VCaP (cell line): ENCODE measurements at regions not wholly inside any gene's neighbourhood (a gene's known extent, or its start where the extent isn't known, plus 50 kb on each side); places are given as distances from the start of the nearest gene placed in this dataset.

ENCODE experiments used
- H3K27ac ChIP-seq: fragments of 450-650 bp; 2 replicates; pipeline ENCODE4 v1.5.1; 2017
- CTCF ChIP-seq: fragments of 450-650 bp; conservative IDR thresholded peaks from 2 replicates; pipeline ENCODE4 v1.5.1; 2017; ENCODE audit warnings: mild to moderate bottlenecking, moderate library complexity

GRCh38 chr5:175275097-175275496 is 168.9 kb downstream of the DRD1 start:
- TF ChIP-seq CTCF, result no peak
- no peak overlapping the region for H3K27ac ChIP-seq

- no peak overlapping the region for H3K27ac ChIP-seq
- TF ChIP-seq CTCF, result no peak
Observed at GRCh38 chr5:175274171-175274570, 169.8 kb downstream of the DRD1 start.

- no peak overlapping the region for H3K27ac ChIP-seq
- no peak for TF ChIP-seq CTCF
Observed at GRCh38 chr5:175264406-175264805, 179.6 kb downstream of the DRD1 start.

GRCh38 chr5:175263776-175264175 is 180.2 kb downstream of the DRD1 start:
- TF ChIP-seq CTCF, result no peak
- no peak overlapping the region for H3K27ac ChIP-seq

- TF ChIP-seq CTCF, result no peak
- no peak overlapping the region for H3K27ac ChIP-seq
Observed at GRCh38 chr5:175261526-175261925, 182.5 kb downstream of the DRD1 start.

GRCh38 chr5:175261037-175261436 is 182.9 kb downstream of the DRD1 start:
- H3K27ac ChIP-seq, result no peak overlapping the region
- no peak for TF ChIP-seq CTCF

GRCh38 chr5:175257847-175258194 is 186.2 kb downstream of the DRD1 start:
- TF ChIP-seq CTCF, result no peak
- no peak overlapping the region for H3K27ac ChIP-seq
